Endothelial cell of umbilical vein (primary cell): ENCODE measurements at regions not wholly inside any gene's neighbourhood (a gene's known extent, or its start where the extent isn't known, plus 50 kb on each side); places are given as distances from the start of the nearest gene placed in this dataset.

Source experiments
- BruUV-seq: library from RNA; stranded (reverse); fragments of 400-500 nt; replicated peaks from 2 replicates; lab custom pipeline; 2021; lab: Mats Ljungman, UMichigan
- CTCF ChIA-PET: fragments of 300-600, 350-600 bp; sonication (Branson Sonifier 250); formaldehyde crosslinking; loops from one replicate; lab custom pipeline; 2021; ENCODE audit warnings: antibody characterized with exemption, inconsistent platforms; lab: Charles Lee
- POLR2A ChIA-PET: fragments of 300-600, 350-600 bp; sonication (Branson Sonifier 250); formaldehyde crosslinking; loops from one replicate; lab custom pipeline; 2021; ENCODE audit warnings: antibody characterized with exemption, inconsistent platforms; lab: Charles Lee
- DNase-seq: peaks from one replicate; pipeline ENCODE4 v3.0.0-alpha.2; 2011; ENCODE audit warnings: low read depth, low spot score
- FAIRE-seq: peaks from 2 replicates; lab custom pipeline; 2011; peaks lifted over from hg19 to GRCh38; lab: Jason Lieb, UNC
- H2AFZ ChIP-seq: 2 replicates; pipeline ENCODE4 v1.6.0; 2012; ENCODE audit warnings: low read depth, low read length, control low read depth, inconsistent platforms
- H3K27ac ChIP-seq: 2 replicates; pipeline ENCODE4 v1.5.1; 2011; ENCODE audit warnings: low read depth, mild to moderate bottlenecking, control low read depth, low read length, moderate library complexity; ENCODE audit not compliant: insufficient read depth
- H3K27me3 ChIP-seq, 2 experiments: 2 replicates each; pipeline versions ENCODE4 v1.6.0 to v1.6.1; 2011; ENCODE audit warnings: low read length in 2 of 2, mixed read lengths in 1 of 2; ENCODE audit not compliant: control insufficient read depth in 2 of 2, insufficient read depth in 2 of 2
- H3K36me3 ChIP-seq, 2 experiments: 2 replicates in 1 of 2; 3 replicates in 1 of 2; pipeline ENCODE4 v1.5.1; 2011; ENCODE audit warnings: low read length in 2 of 2, mild to moderate bottlenecking in 1 of 2, moderate library complexity in 1 of 2; ENCODE audit not compliant: control insufficient read depth in 2 of 2, insufficient read depth in 2 of 2; ENCODE audit errors: extremely low read depth in 1 of 2
- H3K4me1 ChIP-seq: 3 replicates; pipeline ENCODE4 v1.5.1; 2011; ENCODE audit warnings: mild to moderate bottlenecking, low read length; ENCODE audit not compliant: control insufficient read depth, insufficient read depth; ENCODE audit errors: extremely low read depth
- H3K4me2 ChIP-seq: 2 replicates; pipeline ENCODE4 v1.6.1; 2011; ENCODE audit warnings: low read length, control low read depth, mixed read lengths; ENCODE audit not compliant: insufficient read depth
- H3K4me3 ChIP-seq, 3 experiments: fragments of 200-600 bp in 1 of 3; sonication (generic), shearing (Covaris generic) in 1 of 3; replicated peaks in 1 of 3; 2 replicates each; pipeline ENCODE4 v1.5.1; 2011 to 2016; ENCODE audit warnings: control low read depth in 3 of 3, low read length in 3 of 3, mild to moderate bottlenecking in 2 of 3, inconsistent platforms in 1 of 3, low read depth in 1 of 3, moderate library complexity in 1 of 3; ENCODE audit not compliant: insufficient read depth in 1 of 3
- H3K79me2 ChIP-seq: 2 replicates; pipeline ENCODE4 v1.6.0; 2012; ENCODE audit warnings: low read length, inconsistent platforms; ENCODE audit not compliant: control insufficient read depth, insufficient read depth
- H3K9ac ChIP-seq: replicated peaks from 2 replicates; pipeline ENCODE3; 2011; ENCODE audit warnings: low read length, control low read depth; ENCODE audit not compliant: insufficient read depth; ENCODE audit errors: extremely low read depth
- H3K9me1 ChIP-seq: replicated peaks from 3 replicates; pipeline ENCODE4 v1.6.0; 2011; ENCODE audit warnings: mild to moderate bottlenecking, low read length; ENCODE audit not compliant: control insufficient read depth, insufficient read depth; ENCODE audit errors: extremely low read depth
- H3K9me3 ChIP-seq: replicated peaks from 2 replicates; pipeline ENCODE4 v1.5.1; 2012; ENCODE audit warnings: low read length, inconsistent platforms; ENCODE audit not compliant: control insufficient read depth, insufficient read depth
- H4K20me1 ChIP-seq: replicated peaks from 2 replicates; pipeline ENCODE3; 2011; ENCODE audit warnings: mild to moderate bottlenecking, low read length; ENCODE audit not compliant: control insufficient read depth, insufficient read depth; ENCODE audit errors: extremely low read depth
- CTCF ChIP-seq, 2 donors: IDR thresholded peaks; 1 replicate in 1 of 2; 2 replicates in 1 of 2; pipeline ENCODE4 v1.5.1; 2011; ENCODE audit warnings: low read length in 2 of 2, mild to moderate bottlenecking in 2 of 2, moderate library complexity in 2 of 2, control low read depth in 1 of 2, inconsistent platforms in 1 of 2, low read depth in 1 of 2; ENCODE audit not compliant: insufficient read depth in 1 of 2; ENCODE audit errors: extremely low read depth in 1 of 2
- EZH2 ChIP-seq: IDR thresholded peaks from 2 replicates; pipeline ENCODE4 v1.6.1; 2012; ENCODE audit warnings: borderline replicate concordance, low read depth, mild to moderate bottlenecking, moderate library complexity, low read length, inconsistent platforms; ENCODE audit not compliant: severe bottlenecking
- FOS ChIP-seq: IDR thresholded peaks from 2 replicates; pipeline ENCODE4 v1.6.1; 2011; ENCODE audit warnings: mild to moderate bottlenecking, low read length, moderate library complexity, borderline replicate concordance; ENCODE audit not compliant: insufficient read depth
- GATA2 ChIP-seq: IDR thresholded peaks from 2 replicates; pipeline ENCODE4 v1.7.0; 2011; ENCODE audit warnings: low read depth, mild to moderate bottlenecking, moderate library complexity, mixed read lengths, low read length; ENCODE audit not compliant: insufficient read length, insufficient read depth
- JUN ChIP-seq: IDR thresholded peaks from 2 replicates; pipeline ENCODE4 v1.6.1; 2011; ENCODE audit warnings: borderline replicate concordance, low read depth; ENCODE audit not compliant: insufficient read length, insufficient read depth
- MAX ChIP-seq: IDR thresholded peaks from 2 replicates; pipeline ENCODE4 v1.6.1; 2011; ENCODE audit not compliant: insufficient read depth, insufficient read length
- MYC ChIP-seq: IDR thresholded peaks from one replicate; pipeline ENCODE4 v1.6.1; 2011; ENCODE audit warnings: mild to moderate bottlenecking, low read depth, low read length
- POLR2A ChIP-seq: IDR thresholded peaks from 2 replicates; pipeline ENCODE4 v1.6.1; 2012; ENCODE audit warnings: low read depth, mild to moderate bottlenecking, control low read depth, low read length
- POLR2AphosphoS5 ChIP-seq: IDR thresholded peaks from 2 replicates; pipeline ENCODE4 v1.6.1; 2012; ENCODE audit warnings: low read depth, mild to moderate bottlenecking, control low read depth, low read length, moderate library complexity; ENCODE audit not compliant: insufficient read depth
- dilution Hi-C: fragments of 300-500 bp; cut with MboI; formaldehyde crosslinking; loops from one replicate; pipeline ENCODE4 v1.15.0; 2019; ENCODE audit warnings: low sequenced_read_pairs; ENCODE audit not compliant: extremely low pct_ligation_motif_present
- intact Hi-C: fragments of 100-400 bp; cut with micrococcal nuclease; formaldehyde crosslinking; loops from one replicate; pipeline ENCODE4 v1.10.0; 2022

- Histone ChIP-seq H3K9me1 (no peaks in the 10 kb centered on the region), H3K9me3 (no peaks in the 10 kb centered on the region), H4K20me1 (no peaks in the 10 kb centered on the region), H3K4me3 (no peak overlapping the region), H3K4me2 (no peak overlapping the region), H2AFZ (no peak overlapping the region), H3K79me2 (no peaks in the 10 kb centered on the region), H3K27me3 (no peaks in the 10 kb centered on the region), H3K36me3 (no peaks in the 10 kb centered on the region), H3K9ac (no peak overlapping the region), H3K4me1 (no peaks in the 10 kb centered on the region), H3K27ac (no peak overlapping the region)
- no TSS peak for BruUV-seq
- TF ChIP-seq POLR2AphosphoS5 (no peak), EZH2 (no peak), CTCF (IDR thresholded peaks at IDR 0.05; ENCODE audit: extremely low read depth in 1 of 2, insufficient read depth in 1 of 2, low read depth in 1 of 2, low read length in 2 of 2) (no peak), MAX (no peak), FOS (no peak), JUN (no peak), MYC (no peak), POLR2A (no peak), GATA2 (no peak)
- intact Hi-C loops: no loop called here
- no peak for FAIRE-seq
- dilution Hi-C loops: no loop called here
- CTCF ChIA-PET: no interaction called here
- POLR2A ChIA-PET: no interaction called here
- DNase-seq: no peak
These were observed 355.1 kb downstream of the SLITRK5 start for GRCh38 chr13:88026241-88026640.
